Bronchial epithelial cell (primary cell): ENCODE measurements at regions not wholly inside any gene's neighbourhood (a gene's known extent, or its start where the extent isn't known, plus 50 kb on each side); places are given as distances from the start of the nearest gene placed in this dataset.
"Not testable (repeated sequence)": the region's sequence is repeated elsewhere in the genome, so short reads cannot be mapped to it uniquely, and the experiment has no call there.

Experiments
- DNase-seq: peaks from one replicate; pipeline ENCODE4 v3.0.0-alpha.2; 2010; ENCODE audit warnings: low read depth
- FAIRE-seq: peaks from 2 replicates; lab custom pipeline; 2011; peaks lifted over from hg19 to GRCh38; lab: Jason Lieb, UNC
- H3K27me3 ChIP-seq: 2 replicates; pipeline ENCODE4 v1.5.1; 2011; ENCODE audit warnings: low read length; ENCODE audit not compliant: control insufficient read depth, insufficient read depth
- H3K36me3 ChIP-seq: 2 replicates; pipeline ENCODE4 v1.5.1; 2011; ENCODE audit warnings: low read length; ENCODE audit not compliant: control insufficient read depth, insufficient read depth
- H3K4me3 ChIP-seq: 2 replicates; pipeline ENCODE4 v1.5.1; 2011; ENCODE audit warnings: mild to moderate bottlenecking, low read depth, low read length, control low read depth
- CTCF ChIP-seq: IDR thresholded peaks from 2 replicates; pipeline ENCODE4 v1.5.1; 2011; ENCODE audit warnings: mild to moderate bottlenecking, moderate library complexity, low read length, control low read depth, inconsistent platforms; ENCODE audit not compliant: insufficient read depth, severe bottlenecking

- Histone ChIP-seq H3K4me3 (peak overlapping the region; percentile 41), H3K36me3 (no peaks in the 10 kb centered on the region), H3K27me3 (no peaks in the 10 kb centered on the region)
- TF ChIP-seq CTCF, result no peak
- FAIRE-seq, result no peak
- DNase-seq, result peak; percentile 17
Measured at GRCh38 chr13:22925881-22926747, 254.7 kb upstream of the SGCG start.

GRCh38 chr13:22926748-22927400, 253.9 kb upstream of the SGCG start:
- Histone ChIP-seq H3K36me3 (no peaks in the 10 kb centered on the region), H3K27me3 (no peaks in the 10 kb centered on the region), H3K4me3 (peak overlapping the region; percentile 41)
- DNase-seq (no peak), FAIRE-seq (no peak)
- TF ChIP-seq CTCF, result no peak

- not testable (repeated sequence) for H3K4me3 ChIP-seq, H3K36me3 ChIP-seq, H3K27me3 ChIP-seq
- DNase-seq (peak; percentile 89), FAIRE-seq (peak; percentile 93)
Measured at GRCh38 chr13:22927845-22928244, 252.9 kb upstream of the SGCG start.

- no peak for FAIRE-seq
- H3K27me3 ChIP-seq, result no peaks in the 10 kb centered on the region
- H3K36me3 ChIP-seq, result no peaks in the 10 kb centered on the region
- no peak for TF ChIP-seq CTCF
- no peak overlapping the region for H3K4me3 ChIP-seq
- no peak for DNase-seq
Measured at GRCh38 chr13:22929381-22930126, 251.2 kb upstream of the SGCG start.

- peak; percentile 60 for DNase-seq
- TF ChIP-seq CTCF, result no peak
- Histone ChIP-seq H3K36me3 (no peaks in the 10 kb centered on the region), H3K27me3 (no peaks in the 10 kb centered on the region), H3K4me3 (no peak overlapping the region)
- peak; percentile 23 for FAIRE-seq
Measured at GRCh38 chr13:22931576-22931975, 249.2 kb upstream of the SGCG start.

GRCh38 chr13:22932632-22933412, 248.0 kb upstream of the SGCG start:
- FAIRE-seq, DNase-seq: not testable (repeated sequence)

More at GRCh38 chr13:22932632-22933412, 248.0 kb upstream of the SGCG start:
- H3K36me3 ChIP-seq, H3K27me3 ChIP-seq, H3K4me3 ChIP-seq: not testable (repeated sequence)
